Smooth muscle cell (in vitro differentiated cells): ENCODE measurements at regions not wholly inside any gene's neighbourhood (a gene's known extent, or its start where the extent isn't known, plus 50 kb on each side); places are given as distances from the start of the nearest gene placed in this dataset.
"Not testable (repeated sequence)": the region's sequence is repeated elsewhere in the genome, so short reads cannot be mapped to it uniquely, and the experiment has no call there.

Source experiments
- DNase-seq: peaks from one replicate; lab custom pipeline; 2025; ENCODE audit not compliant: unreplicated experiment; lab: John Stamatoyannopoulos, UW
- H2AFZ ChIP-seq: fragments of 200-600 bp; sonication (generic); 2 replicates; pipeline ENCODE4 v1.6.0; 2016; ENCODE audit warnings: antibody characterized with exemption, low read depth, mild to moderate bottlenecking
- H3F3A ChIP-seq: fragments of 200-600 bp; sonication (generic); 2 replicates; pipeline ENCODE4 v1.6.0; 2017; ENCODE audit warnings: antibody characterized with exemption, low read depth
- H3K27ac ChIP-seq: fragments of 200-600 bp; sonication (generic); 2 replicates; pipeline ENCODE4 v1.5.1; 2016; ENCODE audit warnings: low read depth, mild to moderate bottlenecking
- H3K27me3 ChIP-seq: fragments of 200-600 bp; sonication (generic); 2 replicates; pipeline ENCODE4 v1.6.1; 2016; ENCODE audit warnings: low read depth, mild to moderate bottlenecking
- H3K36me3 ChIP-seq: fragments of 200-600 bp; sonication (generic); 2 replicates; pipeline ENCODE4 v1.5.1; 2016; ENCODE audit warnings: low read depth
- H3K4me1 ChIP-seq: fragments of 200-600 bp; sonication (generic); 2 replicates; pipeline ENCODE4 v1.5.1; 2016; ENCODE audit warnings: low read depth
- H3K4me2 ChIP-seq: fragments of 200-600 bp; sonication (generic); 2 replicates; pipeline ENCODE4 v1.6.0; 2016; ENCODE audit warnings: mild to moderate bottlenecking
- H3K4me3 ChIP-seq: fragments of 200-600 bp; sonication (generic); 2 replicates; pipeline ENCODE4 v1.5.1; 2016; ENCODE audit warnings: mild to moderate bottlenecking
- H3K79me2 ChIP-seq: fragments of 200-600 bp; sonication (generic); 2 replicates; pipeline ENCODE4 v1.6.0; 2016; ENCODE audit warnings: low read depth, mild to moderate bottlenecking
- H3K9ac ChIP-seq: fragments of 200-600 bp; sonication (generic); 2 replicates; pipeline ENCODE4 v1.6.0; 2016; ENCODE audit warnings: low read depth
- H3K9me3 ChIP-seq: fragments of 200-600 bp; sonication (generic); replicated peaks from 2 replicates; pipeline ENCODE4 v1.5.1; 2016; ENCODE audit warnings: low read depth
- H4K20me1 ChIP-seq: fragments of 200-600 bp; sonication (generic); 2 replicates; pipeline ENCODE4 v1.6.0; 2016; ENCODE audit warnings: low read depth
- CTCF ChIP-seq: fragments of 200-600 bp; sonication (generic); IDR thresholded peaks from 2 replicates; pipeline ENCODE4 v1.5.1; 2017; ENCODE audit warnings: borderline replicate concordance, mild to moderate bottlenecking, antibody characterized with exemption; ENCODE audit not compliant: insufficient read depth, poor library complexity, severe bottlenecking
- WGBS: methylation state at CpG from one replicate; pipeline ENCODE4 v1.1.7; 2016; ENCODE audit warnings: low lambda C conversion rate; 5-methylcytosine and 5-hydroxymethylcytosine counted together

DNA sequence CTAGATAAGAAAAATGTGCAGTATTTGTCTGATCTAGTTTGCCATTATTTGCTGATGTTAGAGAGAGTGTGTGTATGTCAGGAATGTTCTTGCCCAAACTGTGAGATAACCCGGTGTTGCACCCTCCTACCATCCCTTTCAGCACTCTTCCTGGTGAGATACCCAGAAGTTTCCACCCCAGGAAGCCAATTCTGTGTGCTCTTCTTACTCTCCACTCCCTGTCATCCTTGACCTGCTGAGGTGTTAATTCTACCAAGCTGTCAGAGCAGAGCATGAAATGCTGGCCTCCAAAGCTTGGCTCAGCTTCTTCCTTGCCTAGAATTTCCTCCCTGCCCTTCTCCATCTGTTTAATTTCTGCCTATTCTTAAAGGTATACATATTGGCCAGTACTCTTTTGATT lies 237.3 kb upstream of the CNR1 start:
- Histone ChIP-seq H2AFZ (no peak overlapping the region), H3K9me3 (no peaks in the 10 kb centered on the region), H3K4me3 (no peak overlapping the region), H3K27me3 (no peaks in the 10 kb centered on the region), H3K9ac (no peak overlapping the region), H4K20me1 (no peaks in the 10 kb centered on the region), H3K79me2 (no peaks in the 10 kb centered on the region), H3K36me3 (no peaks in the 10 kb centered on the region), H3F3A (no peaks in the 10 kb centered on the region), H3K4me1 (no peaks in the 10 kb centered on the region), H3K27ac (no peak overlapping the region), H3K4me2 (no peak overlapping the region)
- no peak for TF ChIP-seq CTCF
- WGBS, result 94% methylated on average over 1 of the region's 1 CpG
- DNase-seq, result no peak

DNA sequence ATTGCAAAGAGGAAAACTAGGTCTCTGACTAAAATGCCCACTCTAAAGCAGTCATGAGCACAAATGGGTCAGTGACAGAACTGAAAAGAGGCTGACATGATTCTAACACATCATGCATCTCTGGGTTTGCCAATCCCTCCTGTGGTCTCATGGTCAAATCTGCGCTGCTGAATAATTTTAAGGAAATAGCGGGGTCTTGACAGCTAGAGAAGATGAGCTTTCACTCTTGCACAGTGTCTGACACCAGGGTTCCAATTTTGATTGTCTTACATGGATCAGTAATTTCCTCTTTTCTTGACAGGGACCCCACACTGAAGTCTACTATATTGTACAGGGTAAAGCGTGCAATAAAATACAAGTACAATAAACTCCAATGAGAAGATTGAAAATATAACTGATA lies 236.8 kb upstream of the CNR1 start:
- Histone ChIP-seq H3K4me3 (no peak overlapping the region), H3K4me1 (no peaks in the 10 kb centered on the region), H3K27ac (no peak overlapping the region), H3K36me3 (no peaks in the 10 kb centered on the region), H3K4me2 (no peak overlapping the region), H3K27me3 (no peaks in the 10 kb centered on the region), H3F3A (no peaks in the 10 kb centered on the region), H3K79me2 (no peaks in the 10 kb centered on the region), H3K9me3 (no peaks in the 10 kb centered on the region), H2AFZ (no peak overlapping the region), H3K9ac (no peak overlapping the region), H4K20me1 (no peaks in the 10 kb centered on the region)
- TF ChIP-seq CTCF, result no peak
- 85% methylated on average over 3 of the region's 3 CpGs for WGBS
- DNase-seq, result no peak

GRCh38 chr6:88390998-88391397 lies 224.9 kb upstream of the CNR1 start:
- WGBS, result 85% methylated on average over 7 of the region's 7 CpGs
- not testable (repeated sequence) for H3K27me3 ChIP-seq

DNA sequence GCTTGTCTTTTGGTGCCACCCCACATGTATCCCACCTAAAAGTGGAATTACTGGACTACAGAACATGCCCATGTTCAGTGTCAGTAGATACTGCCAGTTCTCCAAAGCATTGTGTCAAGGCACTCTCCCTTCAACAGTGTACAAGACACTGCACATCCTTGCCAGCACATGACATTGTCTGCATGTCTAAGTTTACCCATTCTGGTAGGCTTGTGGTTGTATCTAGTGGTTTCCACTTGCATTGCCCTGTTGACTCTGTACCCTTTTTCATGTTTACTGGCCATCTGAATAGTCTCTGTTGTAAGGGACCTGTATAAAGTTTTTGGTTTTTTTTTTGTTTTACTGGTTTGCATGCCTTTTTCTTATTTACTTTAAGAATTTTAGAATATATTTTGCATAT lies 222.4 kb upstream of the CNR1 start:
- no peak overlapping the region for H3K4me2 ChIP-seq
- no peaks in the 10 kb centered on the region for H3K79me2 ChIP-seq
- H3K4me3 ChIP-seq, result no peak overlapping the region
- no peak overlapping the region for H3K27ac ChIP-seq
- no peaks in the 10 kb centered on the region for H3K9me3 ChIP-seq
- no peaks in the 10 kb centered on the region for H3F3A ChIP-seq
- H2AFZ ChIP-seq, result no peak overlapping the region
- no peak for DNase-seq
- H3K4me1 ChIP-seq, result no peaks in the 10 kb centered on the region
- H3K36me3 ChIP-seq, result no peaks in the 10 kb centered on the region
- H4K20me1 ChIP-seq, result no peaks in the 10 kb centered on the region
- TF ChIP-seq CTCF, result no peak
- H3K27me3 ChIP-seq, result no peaks in the 10 kb centered on the region
- no peak overlapping the region for H3K9ac ChIP-seq

More at GRCh38 chr6:88390998-88391397, 224.9 kb upstream of the CNR1 start:
- not testable (repeated sequence) for DNase-seq, H3K4me1 ChIP-seq, H3K9me3 ChIP-seq, H3K27ac ChIP-seq, H3F3A ChIP-seq, H3K79me2 ChIP-seq, H3K4me3 ChIP-seq, H3K9ac ChIP-seq, H2AFZ ChIP-seq, H3K4me2 ChIP-seq, H3K36me3 ChIP-seq, H4K20me1 ChIP-seq
